Activated CD4-positive, alpha-beta T cell treated with anti-CD3 and anti-CD28 coated beads for 36 hours (primary cell): ENCODE measurements at regions not wholly inside any gene's neighbourhood (a gene's known extent, or its start where the extent isn't known, plus 50 kb on each side); places are given as distances from the start of the nearest gene placed in this dataset.

Experiments used
- ATAC-seq: fragments of 200-7000 bp; cut with Tn5 transposase; one replicate; pipeline ENCODE4 v1.10.0; 2021; ENCODE audit warnings: mild to moderate bottlenecking, moderate library complexity
- CTCF ChIA-PET: fragments of 350-600 bp; sonication (Branson Sonifier 250); formaldehyde crosslinking; loops from one replicate; lab custom pipeline; 2021; ENCODE audit warnings: antibody characterized with exemption; lab: Charles Lee
- POLR2A ChIA-PET: fragments of 350-600 bp; sonication (Branson Sonifier 250); formaldehyde crosslinking; loops from one replicate; lab custom pipeline; 2021; ENCODE audit warnings: antibody characterized with exemption, inconsistent platforms; lab: Charles Lee
- DNase-seq: peaks from one replicate; pipeline ENCODE4 v3.0.0-alpha.2; 2020
- H3K27ac Mint-ChIP-seq: one replicate; pipeline ENCODE4 v1.8.0; 2021; ENCODE audit warnings: mixed read lengths
- H3K27me3 Mint-ChIP-seq: one replicate; pipeline ENCODE4 v1.8.0; 2021; ENCODE audit warnings: mixed read lengths
- H3K36me3 Mint-ChIP-seq: one replicate; pipeline ENCODE4 v1.8.0; 2021; ENCODE audit warnings: low read depth, mixed read lengths
- H3K4me1 Mint-ChIP-seq: one replicate; pipeline ENCODE4 v1.8.0; 2021; ENCODE audit warnings: mixed read lengths
- H3K4me3 Mint-ChIP-seq: one replicate; pipeline ENCODE4 v1.8.0; 2021; ENCODE audit warnings: mild to moderate bottlenecking, moderate library complexity, mixed read lengths
- H3K9me3 Mint-ChIP-seq: one replicate; pipeline ENCODE4 v1.8.0; 2021; ENCODE audit warnings: low read depth, mixed read lengths
- intact Hi-C, 2 experiments: fragments of 100-400 bp; cut with DNase I in 1 of 2; cut with micrococcal nuclease in 1 of 2; formaldehyde crosslinking; loops; one replicate each; pipeline versions ENCODE4 v1.14.2 to v1.15.1; 2022 to 2024; cut with DNase I, micrococcal nuclease

GRCh38 chr10:32169556-32169955 lies 113.3 kb upstream of the KIF5B start:
- Mint-ChIP-seq H3K4me1 (no peaks in the 10 kb centered on the region), H3K4me3 (no peak overlapping the region), H3K27me3 (peaks cover 3% of the 10 kb centered on the region), H3K36me3 (no peaks in the 10 kb centered on the region), H3K9me3 (no peaks in the 10 kb centered on the region), H3K27ac (no peak overlapping the region)
- no peak for ATAC-seq
- intact Hi-C loops: no loop called here
- CTCF ChIA-PET: interaction anchor here (0.6 kb wide), 2 partner anchors 120 to 222 kb away, joined by 3 read pairs; no protein-coding TSS in a partner anchor
- DNase-seq: no peak
- POLR2A ChIA-PET: no interaction called here

GRCh38 chr10:32167450-32167849 lies 111.2 kb upstream of the KIF5B start:
- intact Hi-C loops: no loop called here
- no peaks in the 10 kb centered on the region for H3K9me3 Mint-ChIP-seq
- POLR2A ChIA-PET: no interaction called here
- H3K36me3 Mint-ChIP-seq: no peaks in the 10 kb centered on the region
- no peak overlapping the region for H3K4me3 Mint-ChIP-seq
- DNase-seq (no peak), ATAC-seq (no peak)
- H3K4me1 Mint-ChIP-seq: no peaks in the 10 kb centered on the region
- peaks cover 3% of the 10 kb centered on the region for H3K27me3 Mint-ChIP-seq
- CTCF ChIA-PET: no interaction called here
- no peak overlapping the region for H3K27ac Mint-ChIP-seq

GRCh38 chr10:32166365-32166764 lies 110.1 kb upstream of the KIF5B start:
- intact Hi-C loops: no loop called here
- H3K27me3 Mint-ChIP-seq: peaks cover 3% of the 10 kb centered on the region
- no peaks in the 10 kb centered on the region for H3K4me1 Mint-ChIP-seq
- no peaks in the 10 kb centered on the region for H3K9me3 Mint-ChIP-seq
- ChIA-PET POLR2A (interaction anchor here (0.6 kb wide), 1 partner anchor 163 kb away, joined by 3 read pairs; no protein-coding TSS in a partner anchor), CTCF (no interaction called here)
- H3K4me3 Mint-ChIP-seq: no peak overlapping the region
- DNase-seq (no peak), ATAC-seq (no peak)
- no peaks in the 10 kb centered on the region for H3K36me3 Mint-ChIP-seq
- H3K27ac Mint-ChIP-seq: no peak overlapping the region

GRCh38 chr10:32163762-32164148 lies 107.5 kb upstream of the KIF5B start:
- ATAC-seq: no peak
- CTCF ChIA-PET: no interaction called here
- Mint-ChIP-seq H3K4me3 (no peak overlapping the region), H3K9me3 (no peaks in the 10 kb centered on the region), H3K36me3 (no peaks in the 10 kb centered on the region), H3K4me1 (no peaks in the 10 kb centered on the region), H3K27me3 (no peaks in the 10 kb centered on the region), H3K27ac (no peak overlapping the region)
- intact Hi-C loops: no loop called here
- DNase-seq: no peak
- POLR2A ChIA-PET: no interaction called here

GRCh38 chr10:32163071-32163761 lies 107.0 kb upstream of the KIF5B start:
- Mint-ChIP-seq H3K27ac (no peak overlapping the region), H3K9me3 (no peaks in the 10 kb centered on the region), H3K4me3 (no peak overlapping the region), H3K4me1 (no peaks in the 10 kb centered on the region), H3K27me3 (no peaks in the 10 kb centered on the region), H3K36me3 (no peaks in the 10 kb centered on the region)
- intact Hi-C loops: no loop called here
- ChIA-PET POLR2A (no interaction called here), CTCF (no interaction called here)
- ATAC-seq (no peak), DNase-seq (no peak)

- intact Hi-C loops: no loop called here
- DNase-seq (no peak), ATAC-seq (no peak)
- no peaks in the 10 kb centered on the region for H3K9me3 Mint-ChIP-seq
- H3K27me3 Mint-ChIP-seq: no peaks in the 10 kb centered on the region
- no peak overlapping the region for H3K27ac Mint-ChIP-seq
- H3K4me1 Mint-ChIP-seq: no peaks in the 10 kb centered on the region
- H3K36me3 Mint-ChIP-seq: no peaks in the 10 kb centered on the region
- no peak overlapping the region for H3K4me3 Mint-ChIP-seq
- ChIA-PET CTCF (no interaction called here), POLR2A (no interaction called here)
Observed at GRCh38 chr10:32161586-32161985, 105.4 kb upstream of the KIF5B start.

- Mint-ChIP-seq H3K4me3 (no peak overlapping the region), H3K9me3 (peaks cover 1% of the 10 kb centered on the region), H3K27ac (no peak overlapping the region), H3K27me3 (no peaks in the 10 kb centered on the region), H3K4me1 (no peaks in the 10 kb centered on the region), H3K36me3 (no peaks in the 10 kb centered on the region)
- ATAC-seq (no peak), DNase-seq (no peak)
- CTCF ChIA-PET: no interaction called here
- intact Hi-C loops: no loop called here
- POLR2A ChIA-PET: no interaction called here
Observed at GRCh38 chr10:32160864-32161263, 104.6 kb upstream of the KIF5B start.

- POLR2A ChIA-PET: no interaction called here
- Mint-ChIP-seq H3K27me3 (no peaks in the 10 kb centered on the region), H3K36me3 (peaks cover 9% of the 10 kb centered on the region), H3K4me3 (no peak overlapping the region), H3K4me1 (peaks cover 2% of the 10 kb centered on the region), H3K27ac (no peak overlapping the region), H3K9me3 (peaks cover 10% of the 10 kb centered on the region)
- CTCF ChIA-PET: no interaction called here
- no peak for DNase-seq
- ATAC-seq: no peak
- intact Hi-C loops: no loop called here
Observed at GRCh38 chr10:32159264-32159663, 103.0 kb upstream of the KIF5B start.

- Mint-ChIP-seq H3K9me3 (peaks cover 22% of the 10 kb centered on the region), H3K4me3 (no peak overlapping the region), H3K27ac (no peak overlapping the region), H3K4me1 (peaks cover 13% of the 10 kb centered on the region), H3K36me3 (peaks cover 13% of the 10 kb centered on the region), H3K27me3 (no peaks in the 10 kb centered on the region)
- POLR2A ChIA-PET: no interaction called here
- ATAC-seq (no peak), DNase-seq (no peak)
- CTCF ChIA-PET: interaction anchor here (1.4 kb wide), 1 partner anchor 35 kb away, joined by 3 read pairs; no protein-coding TSS in a partner anchor
- intact Hi-C loops: no loop called here
Observed at GRCh38 chr10:32156031-32156495, 99.8 kb upstream of the KIF5B start.

GRCh38 chr10:32155075-32155516 lies 98.9 kb upstream of the KIF5B start:
- peaks cover 23% of the 10 kb centered on the region for H3K4me1 Mint-ChIP-seq
- peaks cover 13% of the 10 kb centered on the region for H3K36me3 Mint-ChIP-seq
- no peak for ATAC-seq
- POLR2A ChIA-PET: no interaction called here
- H3K4me3 Mint-ChIP-seq: no peak overlapping the region
- intact Hi-C loops: no loop called here
- CTCF ChIA-PET: interaction anchor here (0.6 to 1.4 kb wide), 2 partner anchors 36 to 112 kb away, joined by 3 read pairs; no protein-coding TSS in a partner anchor
- DNase-seq: no peak
- H3K9me3 Mint-ChIP-seq: peaks cover 22% of the 10 kb centered on the region
- no peak overlapping the region for H3K27ac Mint-ChIP-seq
- no peaks in the 10 kb centered on the region for H3K27me3 Mint-ChIP-seq

GRCh38 chr10:32153931-32154330 lies 97.7 kb upstream of the KIF5B start:
- no peak for ATAC-seq
- ChIA-PET POLR2A (interaction anchor here (0.6 kb wide), 2 partner anchors 19 to 328 kb away, joined by 3 read pairs; no protein-coding TSS in a partner anchor), CTCF (interaction anchor here (0.7 kb wide), 1 partner anchor 823 kb away, joined by 4 read pairs; no protein-coding TSS in a partner anchor)
- Mint-ChIP-seq H3K36me3 (peaks cover 13% of the 10 kb centered on the region), H3K27ac (no peak overlapping the region), H3K9me3 (peaks cover 22% of the 10 kb centered on the region), H3K4me1 (peaks cover 33% of the 10 kb centered on the region), H3K4me3 (no peak overlapping the region), H3K27me3 (no peaks in the 10 kb centered on the region)
- intact Hi-C loops: loop anchor here (5.0 kb wide), 2 partner anchors 97 to 983 kb away; partner anchors contain the start of gene KIF5B (in 1 of the 2)
- DNase-seq: no peak

- no peaks in the 10 kb centered on the region for H3K27me3 Mint-ChIP-seq
- DNase-seq (no peak), ATAC-seq (no peak)
- H3K36me3 Mint-ChIP-seq: peaks cover 13% of the 10 kb centered on the region
- intact Hi-C loops: loop anchor here (5.0 kb wide), 2 partner anchors 96 to 984 kb away; partner anchors contain the start of gene KIF5B (in 1 of the 2)
- POLR2A ChIA-PET: no interaction called here
- H3K4me1 Mint-ChIP-seq: peaks cover 34% of the 10 kb centered on the region
- H3K27ac Mint-ChIP-seq: no peak overlapping the region
- CTCF ChIA-PET: interaction anchor here (0.7 kb wide), 1 partner anchor 823 kb away, joined by 4 read pairs; no protein-coding TSS in a partner anchor
- no peak overlapping the region for H3K4me3 Mint-ChIP-seq
- H3K9me3 Mint-ChIP-seq: peaks cover 22% of the 10 kb centered on the region
Observed at GRCh38 chr10:32153252-32153651, 97.0 kb upstream of the KIF5B start.
